A549 (cell line): ENCODE measurements at regions not wholly inside any gene's neighbourhood (a gene's known extent, or its start where the extent isn't known, plus 50 kb on each side); places are given as distances from the start of the nearest gene placed in this dataset.

Source experiments
- CTCF ChIP-seq: fragments of >200 bp; sonication (Bioruptor Twin); formaldehyde crosslinking; IDR thresholded peaks from 3 replicates; pipeline ENCODE4 v1.5.1; 2016
- EP300 ChIP-seq, 2 experiments: fragments of >200 bp; sonication (Bioruptor Twin); formaldehyde crosslinking; IDR thresholded peaks; 2 replicates in 1 of 2; 3 replicates in 1 of 2; pipeline ENCODE4 v1.6.1; 2016 to 2017
- ESRRA ChIP-seq: fragments of 150-350 bp; IDR thresholded peaks from 2 replicates; pipeline ENCODE4 v1.6.1; 2014; ENCODE audit warnings: mild to moderate bottlenecking, low read length, borderline replicate concordance
- GATA3 ChIP-seq: IDR thresholded peaks from 2 replicates; pipeline ENCODE4 v1.6.1; 2012; ENCODE audit warnings: borderline replicate concordance
- HDAC2 ChIP-seq: fragments of 200-600 bp; sonication (generic); IDR thresholded peaks from 2 replicates; pipeline ENCODE4 v1.6.1; 2016
- HMGXB4 ChIP-seq: fragments of 250-450 bp; sonication (Bioruptor Pico); IDR thresholded peaks from 2 replicates; pipeline ENCODE4 v1.5.0; 2021; ENCODE audit warnings: mild to moderate bottlenecking, moderate library complexity, borderline replicate concordance
- MYC ChIP-seq: IDR thresholded peaks from 2 replicates; pipeline ENCODE4 v1.6.1; 2012; ENCODE audit warnings: mild to moderate bottlenecking, inconsistent platforms, low read length, improper control_type of control experiment, borderline replicate concordance
- POLR2A ChIP-seq: IDR thresholded peaks from 2 replicates; pipeline ENCODE4 v1.6.1; 2012; ENCODE audit warnings: mild to moderate bottlenecking, low read length
- RAD21 ChIP-seq, 2 experiments: fragments of >200 bp in 1 of 2; sonication (Bioruptor Twin) in 1 of 2; formaldehyde crosslinking in 1 of 2; IDR thresholded peaks in 1 of 2; conservative IDR thresholded peaks in 1 of 2; 2 replicates in 1 of 2; 3 replicates in 1 of 2; pipeline ENCODE4 v1.6.1; 2012 to 2018; ENCODE audit warnings: inconsistent platforms in 1 of 2
- RFX5 ChIP-seq: fragments of 450-650 bp; IDR thresholded peaks from 2 replicates; pipeline ENCODE4 v1.7.1; 2014; ENCODE audit warnings: antibody characterized with exemption, mild to moderate bottlenecking, moderate library complexity
- RNF2 ChIP-seq: fragments of 200-600 bp; sonication (generic); IDR thresholded peaks from 2 replicates; pipeline ENCODE4 v1.6.1; 2016; ENCODE audit warnings: low read depth, mild to moderate bottlenecking, antibody characterized with exemption, moderate library complexity, borderline replicate concordance
- TF ChIP-seq, protein P1 (sequence below): fragments of 250-450 bp; sonication (Bioruptor Pico); IDR thresholded peaks from 2 replicates; pipeline ENCODE4 v1.5.0; 2020; ENCODE audit warnings: low read depth, mild to moderate bottlenecking, moderate library complexity
- TF ChIP-seq, protein P2 (sequence below): fragments of 200-600 bp; sonication (generic); IDR thresholded peaks from 2 replicates; pipeline ENCODE4 v1.6.1; 2016; ENCODE audit warnings: antibody characterized with exemption, mild to moderate bottlenecking, moderate library complexity

DNA sequence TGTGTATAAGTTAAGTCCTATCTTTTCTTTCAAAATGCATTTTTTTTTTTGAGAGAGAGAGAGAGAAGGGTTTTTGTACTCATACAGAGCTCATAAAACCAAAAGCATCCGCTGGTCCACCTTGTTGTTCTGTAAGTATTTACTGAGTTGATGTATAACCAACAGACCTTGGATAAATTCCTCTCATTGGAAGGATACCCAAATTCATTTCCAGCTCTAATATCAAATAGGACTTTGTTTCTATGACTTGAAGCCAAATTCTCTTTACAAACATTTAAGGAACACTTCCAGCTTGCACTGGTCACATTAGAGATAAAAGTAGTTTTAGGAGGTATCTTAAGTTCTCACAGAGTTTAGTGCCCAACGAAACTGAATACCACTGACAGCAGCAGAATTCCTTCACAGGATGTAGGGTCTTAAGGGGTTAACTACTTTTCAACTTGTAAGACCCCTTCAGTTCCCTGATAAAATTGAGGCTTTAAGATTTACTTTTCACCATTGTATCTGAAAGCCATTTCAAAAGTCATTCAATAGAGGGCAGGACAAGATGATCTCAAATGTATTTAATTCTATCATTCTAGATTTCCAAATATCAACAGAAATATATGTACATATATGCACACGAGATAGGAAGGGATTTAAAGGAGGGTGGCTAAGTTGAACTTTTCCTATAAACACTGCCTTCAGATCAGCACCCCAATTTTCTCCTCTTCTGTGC is 1398.5 kb upstream of the CELF4 start:
- no peak for TF ChIP-seq CTCF
- TF ChIP-seq HMGXB4 (CRISPR knock-in tag): no peak
- TF ChIP-seq HDAC2: no peak
- TF ChIP-seq GATA3: no peak
- no peak for TF ChIP-seq EP300 (IDR thresholded peaks at IDR 0.05)
- no peak for TF ChIP-seq POLR2A
- TF ChIP-seq, protein P1, sequence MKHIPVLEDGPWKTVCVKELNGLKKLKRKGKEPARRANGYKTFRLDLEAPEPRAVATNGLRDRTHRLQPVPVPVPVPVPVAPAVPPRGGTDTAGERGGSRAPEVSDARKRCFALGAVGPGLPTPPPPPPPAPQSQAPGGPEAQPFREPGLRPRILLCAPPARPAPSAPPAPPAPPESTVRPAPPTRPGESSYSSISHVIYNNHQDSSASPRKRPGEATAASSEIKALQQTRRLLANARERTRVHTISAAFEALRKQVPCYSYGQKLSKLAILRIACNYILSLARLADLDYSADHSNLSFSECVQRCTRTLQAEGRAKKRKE (CRISPR knock-in tag): no peak
- no peak for TF ChIP-seq RFX5
- TF ChIP-seq MYC: no peak
- no peak for TF ChIP-seq ESRRA
- TF ChIP-seq RNF2: no peak
- TF ChIP-seq, protein P2, sequence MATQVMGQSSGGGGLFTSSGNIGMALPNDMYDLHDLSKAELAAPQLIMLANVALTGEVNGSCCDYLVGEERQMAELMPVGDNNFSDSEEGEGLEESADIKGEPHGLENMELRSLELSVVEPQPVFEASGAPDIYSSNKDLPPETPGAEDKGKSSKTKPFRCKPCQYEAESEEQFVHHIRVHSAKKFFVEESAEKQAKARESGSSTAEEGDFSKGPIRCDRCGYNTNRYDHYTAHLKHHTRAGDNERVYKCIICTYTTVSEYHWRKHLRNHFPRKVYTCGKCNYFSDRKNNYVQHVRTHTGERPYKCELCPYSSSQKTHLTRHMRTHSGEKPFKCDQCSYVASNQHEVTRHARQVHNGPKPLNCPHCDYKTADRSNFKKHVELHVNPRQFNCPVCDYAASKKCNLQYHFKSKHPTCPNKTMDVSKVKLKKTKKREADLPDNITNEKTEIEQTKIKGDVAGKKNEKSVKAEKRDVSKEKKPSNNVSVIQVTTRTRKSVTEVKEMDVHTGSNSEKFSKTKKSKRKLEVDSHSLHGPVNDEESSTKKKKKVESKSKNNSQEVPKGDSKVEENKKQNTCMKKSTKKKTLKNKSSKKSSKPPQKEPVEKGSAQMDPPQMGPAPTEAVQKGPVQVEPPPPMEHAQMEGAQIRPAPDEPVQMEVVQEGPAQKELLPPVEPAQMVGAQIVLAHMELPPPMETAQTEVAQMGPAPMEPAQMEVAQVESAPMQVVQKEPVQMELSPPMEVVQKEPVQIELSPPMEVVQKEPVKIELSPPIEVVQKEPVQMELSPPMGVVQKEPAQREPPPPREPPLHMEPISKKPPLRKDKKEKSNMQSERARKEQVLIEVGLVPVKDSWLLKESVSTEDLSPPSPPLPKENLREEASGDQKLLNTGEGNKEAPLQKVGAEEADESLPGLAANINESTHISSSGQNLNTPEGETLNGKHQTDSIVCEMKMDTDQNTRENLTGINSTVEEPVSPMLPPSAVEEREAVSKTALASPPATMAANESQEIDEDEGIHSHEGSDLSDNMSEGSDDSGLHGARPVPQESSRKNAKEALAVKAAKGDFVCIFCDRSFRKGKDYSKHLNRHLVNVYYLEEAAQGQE: no peak
- TF ChIP-seq RAD21 (conservative IDR thresholded peaks at IDR 0.05 in 1 of 2, IDR thresholded peaks at IDR 0.05 in 1 of 2): no peak
